ENCODE measurements at regions not wholly inside any gene's neighbourhood (a gene's known extent, or its start where the extent isn't known, plus 50 kb on each side); places are given as distances from the start of the nearest gene placed in this dataset.

- no peak overlapping the region for H3K27ac ChIP-seq
- TF ChIP-seq CTCF (conservative IDR thresholded peaks at IDR 0.05): no peak
Measured at GRCh38 chr5:56605231-56605630, 210.1 kb upstream of the MAP3K1 start.

GRCh38 chr5:56601641-56602071 is 213.7 kb upstream of the MAP3K1 start:
- no peak overlapping the region for H3K27ac ChIP-seq
- no peak for TF ChIP-seq CTCF (conservative IDR thresholded peaks at IDR 0.05)

- no peak overlapping the region for H3K27ac ChIP-seq
- no peak for TF ChIP-seq CTCF (conservative IDR thresholded peaks at IDR 0.05)
Measured at GRCh38 chr5:56598941-56599340, 216.4 kb upstream of the MAP3K1 start.

GRCh38 chr5:56596155-56596554 is 219.2 kb upstream of the MAP3K1 start:
- no peak for TF ChIP-seq CTCF (conservative IDR thresholded peaks at IDR 0.05)
- H3K27ac ChIP-seq: no peak overlapping the region

- no peak for TF ChIP-seq CTCF (conservative IDR thresholded peaks at IDR 0.05)
Measured at GRCh38 chr5:56595566-56595965, 219.8 kb upstream of the MAP3K1 start.

GRCh38 chr5:56594792-56595191 is 220.6 kb upstream of the MAP3K1 start:
- no peak for TF ChIP-seq CTCF (conservative IDR thresholded peaks at IDR 0.05)
- H3K27ac ChIP-seq: no peak overlapping the region

More at GRCh38 chr5:56595566-56595965, 219.8 kb upstream of the MAP3K1 start:
- no peak overlapping the region for H3K27ac ChIP-seq

GRCh38 chr5:56591081-56591480 is 224.3 kb upstream of the MAP3K1 start:
- no peak for TF ChIP-seq CTCF (conservative IDR thresholded peaks at IDR 0.05)

GRCh38 chr5:56589481-56589860 is 225.9 kb upstream of the MAP3K1 start:
- no peak for TF ChIP-seq CTCF (conservative IDR thresholded peaks at IDR 0.05)
- H3K27ac ChIP-seq: no peak overlapping the region

More at GRCh38 chr5:56591081-56591480, 224.3 kb upstream of the MAP3K1 start:
- no peak overlapping the region for H3K27ac ChIP-seq
